Coronary artery (tissue), 2 donors: ENCODE measurements at regions not wholly inside any gene's neighbourhood (a gene's known extent, or its start where the extent isn't known, plus 50 kb on each side); places are given as distances from the start of the nearest gene placed in this dataset.
"Not testable (repeated sequence)": the region's sequence is repeated elsewhere in the genome, so short reads cannot be mapped to it uniquely, and the experiment has no call there.

Source experiments
- DNase-seq: peaks from one replicate; pipeline ENCODE4 v3.0.0-alpha.2; 2017; ENCODE audit warnings: low spot score
- H3K27ac ChIP-seq, 2 donors: fragments of 200-600 bp; sonication (generic); one replicate each; pipeline ENCODE4 v1.5.1; 2016 to 2019
- H3K4me3 ChIP-seq: fragments of 200-600 bp; sonication (generic); 2 replicates; pipeline ENCODE4 v1.5.1; 2016; ENCODE audit warnings: mild to moderate bottlenecking, moderate library complexity
- CTCF ChIP-seq: fragments of 200-600 bp; sonication (generic); IDR thresholded peaks from one replicate; pipeline ENCODE4 v1.5.1; 2019; ENCODE audit warnings: antibody characterized with exemption

- no peak for TF ChIP-seq CTCF
- no peak for DNase-seq
- H3K27ac ChIP-seq: no peak overlapping the region
- no peak overlapping the region for H3K4me3 ChIP-seq
Measured at GRCh38 chr10:30719832-30720231, 90.3 kb upstream of the LYZL2 start.

- no peak for DNase-seq
- Histone ChIP-seq H3K27ac (no peak overlapping the region), H3K4me3 (no peak overlapping the region)
- no peak for TF ChIP-seq CTCF
Measured at GRCh38 chr10:30709700-30710358, 80.3 kb upstream of the LYZL2 start.

- DNase-seq: no peak
- no peak for TF ChIP-seq CTCF
- no peak overlapping the region for H3K4me3 ChIP-seq
- no peak overlapping the region for H3K27ac ChIP-seq
Measured at GRCh38 chr10:30709229-30709628, 79.7 kb upstream of the LYZL2 start.

GRCh38 chr10:30708234-30708633 is 78.7 kb upstream of the LYZL2 start:
- no peak for TF ChIP-seq CTCF
- DNase-seq: no peak
- H3K4me3 ChIP-seq: no peak overlapping the region
- no peak overlapping the region for H3K27ac ChIP-seq

GRCh38 chr10:30706189-30706588 is 76.6 kb upstream of the LYZL2 start:
- H3K27ac ChIP-seq, DNase-seq, H3K4me3 ChIP-seq: not testable (repeated sequence)

- H3K27ac ChIP-seq: no peak overlapping the region
- no peak for DNase-seq
- TF ChIP-seq CTCF: no peak
- H3K4me3 ChIP-seq: no peak overlapping the region
Measured at GRCh38 chr10:30705625-30706149, 76.1 kb upstream of the LYZL2 start.

GRCh38 chr10:30705101-30705624 is 75.6 kb upstream of the LYZL2 start:
- no peak for DNase-seq
- no peak overlapping the region for H3K27ac ChIP-seq
- H3K4me3 ChIP-seq: no peak overlapping the region
- no peak for TF ChIP-seq CTCF

- H3K4me3 ChIP-seq, DNase-seq, H3K27ac ChIP-seq: not testable (repeated sequence)
Measured at GRCh38 chr10:30704601-30705100, 75.1 kb upstream of the LYZL2 start.
